Type B pancreatic cell (in vitro differentiated cells): ENCODE measurements at regions not wholly inside any gene's neighbourhood (a gene's known extent, or its start where the extent isn't known, plus 50 kb on each side); places are given as distances from the start of the nearest gene placed in this dataset.

ENCODE experiments used
- DNase-seq: peaks from one replicate; pipeline ENCODE4 v3.0.0; 2021; ENCODE audit warnings: mixed read lengths; ENCODE audit not compliant: unreplicated experiment; ENCODE audit errors: extremely low spot score
- H3K27ac Mint-ChIP-seq: 2 replicates; pipeline ENCODE4 v1.8.0; 2021; ENCODE audit warnings: mild to moderate bottlenecking, mixed read lengths
- H3K27me3 Mint-ChIP-seq: 2 replicates; pipeline ENCODE4 v1.8.0; 2021; ENCODE audit warnings: mixed read lengths
- H3K36me3 Mint-ChIP-seq: 2 replicates; pipeline ENCODE4 v1.8.0; 2021; ENCODE audit warnings: mixed read lengths
- H3K4me1 Mint-ChIP-seq: one replicate; pipeline ENCODE4 v1.8.0; 2021; ENCODE audit warnings: mixed read lengths; ENCODE audit not compliant: unreplicated experiment
- H3K4me3 Mint-ChIP-seq: 2 replicates; pipeline ENCODE4 v1.8.0; 2021; ENCODE audit warnings: mild to moderate bottlenecking, mixed read lengths
- H3K9me3 Mint-ChIP-seq: 2 replicates; pipeline ENCODE4 v1.8.0; 2021; ENCODE audit warnings: mixed read lengths
- CTCF ChIP-seq: fragments of 200-600 bp; sonication (generic); conservative IDR thresholded peaks from 2 replicates; pipeline ENCODE4 v1.5.0; 2021; ENCODE audit warnings: antibody characterized with exemption, mild to moderate bottlenecking

- Mint-ChIP-seq H3K4me1 (no peaks in the 10 kb centered on the region), H3K4me3 (no peak overlapping the region), H3K27me3 (no peaks in the 10 kb centered on the region), H3K9me3 (no peaks in the 10 kb centered on the region), H3K36me3 (no peaks in the 10 kb centered on the region), H3K27ac (no peak overlapping the region)
- no peak for TF ChIP-seq CTCF
- no peak for DNase-seq
These were observed 1010.6 kb upstream of the C9orf72 start for GRCh38 chr9:28583832-28584231.

- Mint-ChIP-seq H3K27ac (no peak overlapping the region), H3K9me3 (no peaks in the 10 kb centered on the region), H3K36me3 (no peaks in the 10 kb centered on the region), H3K4me1 (no peaks in the 10 kb centered on the region), H3K4me3 (no peak overlapping the region), H3K27me3 (no peaks in the 10 kb centered on the region)
- no peak for TF ChIP-seq CTCF
- no peak for DNase-seq
These were observed 1011.3 kb upstream of the C9orf72 start for GRCh38 chr9:28584542-28584941.

- Mint-ChIP-seq H3K27me3 (no peaks in the 10 kb centered on the region), H3K4me1 (no peaks in the 10 kb centered on the region), H3K36me3 (no peaks in the 10 kb centered on the region), H3K4me3 (no peak overlapping the region), H3K27ac (no peak overlapping the region), H3K9me3 (no peaks in the 10 kb centered on the region)
- no peak for DNase-seq
- no peak for TF ChIP-seq CTCF
These were observed 1013.8 kb upstream of the C9orf72 start for GRCh38 chr9:28587052-28587451.

GRCh38 chr9:28598408-28598807 is 1025.1 kb upstream of the C9orf72 start:
- no peak overlapping the region for H3K4me3 Mint-ChIP-seq
- no peaks in the 10 kb centered on the region for H3K36me3 Mint-ChIP-seq
- no peaks in the 10 kb centered on the region for H3K27me3 Mint-ChIP-seq
- no peaks in the 10 kb centered on the region for H3K9me3 Mint-ChIP-seq
- DNase-seq, result no peak
- no peaks in the 10 kb centered on the region for H3K4me1 Mint-ChIP-seq
- no peak overlapping the region for H3K27ac Mint-ChIP-seq
- no peak for TF ChIP-seq CTCF

GRCh38 chr9:28600226-28600625 is 1026.9 kb upstream of the C9orf72 start:
- no peak for TF ChIP-seq CTCF
- Mint-ChIP-seq H3K4me1 (no peaks in the 10 kb centered on the region), H3K27me3 (no peaks in the 10 kb centered on the region), H3K36me3 (no peaks in the 10 kb centered on the region), H3K9me3 (no peaks in the 10 kb centered on the region), H3K4me3 (no peak overlapping the region), H3K27ac (no peak overlapping the region)
- DNase-seq, result no peak

GRCh38 chr9:28607843-28608242 is 1034.6 kb upstream of the C9orf72 start:
- H3K4me3 Mint-ChIP-seq, result no peak overlapping the region
- H3K36me3 Mint-ChIP-seq, result no peaks in the 10 kb centered on the region
- no peaks in the 10 kb centered on the region for H3K27me3 Mint-ChIP-seq
- H3K4me1 Mint-ChIP-seq, result no peaks in the 10 kb centered on the region
- no peak overlapping the region for H3K27ac Mint-ChIP-seq
- TF ChIP-seq CTCF, result no peak
- no peak for DNase-seq
- no peaks in the 10 kb centered on the region for H3K9me3 Mint-ChIP-seq
